Right forelimb (tissue), 1 donor: ENCODE measurements at regions not wholly inside any gene's neighbourhood (a gene's known extent, or its start where the extent isn't known, plus 50 kb on each side); places are given as distances from the start of the nearest gene placed in this dataset.
"Not testable (repeated sequence)": the region's sequence is repeated elsewhere in the genome, so short reads cannot be mapped to it uniquely, and the experiment has no call there.

Experiments used
- DNase-seq: peaks from one replicate; pipeline ENCODE4 v3.0.0-alpha.2; 2018

DNA sequence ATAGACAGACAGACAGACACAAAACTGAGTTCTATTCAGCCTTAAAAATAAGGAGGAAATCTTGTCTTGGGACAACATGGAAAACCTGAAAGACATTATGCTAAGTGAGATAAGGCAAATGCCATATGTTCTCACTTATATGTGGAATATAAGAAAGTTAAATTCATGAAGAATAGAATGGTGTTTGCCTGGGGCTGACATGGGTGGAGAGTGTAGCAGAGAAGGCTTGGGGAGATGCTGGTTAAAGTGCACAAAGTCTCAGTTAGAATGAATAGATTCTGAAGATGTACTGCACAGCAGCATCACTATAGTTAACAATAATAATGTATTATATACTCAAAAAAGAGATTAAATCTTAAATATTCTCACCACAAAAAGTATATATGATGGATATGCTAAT is 355.5 kb downstream of the LRRIQ3 start:
- DNase-seq, result no peak

DNA sequence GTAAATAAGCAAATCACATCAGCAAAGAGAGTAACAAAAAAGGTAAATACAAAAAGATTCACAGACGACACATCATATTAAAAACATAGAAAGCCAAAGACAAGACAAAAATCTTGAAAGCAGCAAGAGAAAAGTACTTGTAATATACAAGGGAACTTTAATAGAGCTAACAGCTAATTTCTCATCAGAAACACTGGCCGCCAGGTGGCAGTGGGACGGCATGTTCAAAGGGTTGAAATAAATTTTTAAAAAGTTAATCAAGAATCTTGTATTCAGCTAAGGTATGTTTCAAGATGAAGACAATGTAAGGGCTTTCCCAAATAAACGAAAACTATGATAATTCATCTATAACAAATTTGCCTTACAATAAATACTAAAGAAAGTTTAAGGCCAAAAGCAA is 358.1 kb downstream of the LRRIQ3 start:
- DNase-seq, result no peak

DNA sequence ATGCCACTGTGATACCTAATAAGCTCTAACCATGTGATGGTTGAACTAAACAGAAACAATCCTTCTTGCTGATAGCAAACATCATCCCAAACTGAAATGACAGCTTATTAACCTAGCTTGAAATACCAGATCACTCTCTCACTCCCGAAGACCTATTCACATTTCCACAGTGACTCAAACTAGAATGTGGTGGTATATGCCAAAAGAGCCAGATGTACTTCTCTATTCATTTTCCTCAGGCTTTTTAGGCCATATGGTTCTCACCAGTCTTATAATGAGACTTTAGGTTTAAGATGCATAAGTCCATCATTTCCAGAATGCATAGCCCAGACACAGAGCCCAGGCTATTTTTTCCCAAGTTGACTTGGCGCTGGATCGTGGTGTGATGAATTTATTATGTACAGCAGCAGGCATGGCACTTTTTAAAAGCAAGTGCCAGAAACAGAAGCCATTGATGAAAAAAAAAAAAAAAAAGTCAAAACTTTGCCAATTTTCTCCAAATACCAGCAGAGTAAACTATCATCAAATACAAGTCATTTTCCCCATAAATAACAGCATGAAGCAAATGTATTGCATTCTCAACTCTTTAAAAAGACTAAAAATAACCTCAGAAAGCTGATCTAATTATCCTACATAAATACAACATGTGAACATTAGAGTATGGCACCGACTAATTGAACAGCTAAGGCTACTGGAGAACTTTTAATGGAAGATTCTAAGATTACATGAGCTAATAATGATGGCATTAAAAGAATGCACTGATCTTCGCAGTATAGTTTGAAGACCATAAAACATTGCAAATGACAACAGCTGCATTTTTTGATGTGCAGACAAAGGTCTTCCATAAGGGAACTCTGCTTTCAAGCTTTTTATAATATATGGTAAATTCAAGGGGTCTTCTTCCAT is 365.4 kb downstream of the LRRIQ3 start:
- DNase-seq, result no peak

DNA sequence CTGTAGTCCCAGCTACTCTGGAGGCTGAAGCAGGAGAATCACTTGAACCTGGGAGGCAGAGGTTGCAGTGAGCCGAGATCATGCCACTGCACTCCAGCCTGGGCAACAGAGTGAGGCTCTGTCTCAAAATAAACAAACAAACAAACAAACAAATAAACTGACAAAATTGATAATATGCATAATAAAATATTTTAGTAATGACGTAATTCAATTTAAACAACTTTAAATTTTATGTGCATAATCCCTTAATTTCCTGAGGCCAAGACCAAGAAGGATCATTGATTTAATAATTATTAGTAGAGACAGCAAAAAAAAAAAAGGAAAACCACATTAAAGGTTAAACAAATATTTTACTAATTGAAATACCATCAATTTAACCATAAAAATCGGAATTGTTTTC is 370.7 kb downstream of the LRRIQ3 start:
- not testable (repeated sequence) for DNase-seq

DNA sequence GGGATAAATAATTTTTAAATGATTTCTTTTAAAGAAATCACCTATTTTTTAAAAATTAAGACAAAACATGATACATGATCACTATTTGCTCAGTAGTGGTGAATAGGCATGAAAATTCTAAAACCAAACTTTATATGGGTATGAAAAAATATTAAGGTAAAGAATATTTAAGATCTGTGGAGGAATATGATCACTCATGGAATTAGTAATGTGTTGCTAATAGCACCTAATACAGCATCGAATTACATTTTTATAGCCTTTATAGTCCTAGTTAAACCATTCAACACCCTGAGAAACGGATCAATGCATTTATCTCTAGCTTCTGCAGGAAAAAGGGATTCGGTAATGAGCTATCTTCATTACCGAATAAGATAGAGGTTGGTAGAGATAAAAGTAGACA is 373.9 kb downstream of the LRRIQ3 start:
- DNase-seq, result no peak

DNA sequence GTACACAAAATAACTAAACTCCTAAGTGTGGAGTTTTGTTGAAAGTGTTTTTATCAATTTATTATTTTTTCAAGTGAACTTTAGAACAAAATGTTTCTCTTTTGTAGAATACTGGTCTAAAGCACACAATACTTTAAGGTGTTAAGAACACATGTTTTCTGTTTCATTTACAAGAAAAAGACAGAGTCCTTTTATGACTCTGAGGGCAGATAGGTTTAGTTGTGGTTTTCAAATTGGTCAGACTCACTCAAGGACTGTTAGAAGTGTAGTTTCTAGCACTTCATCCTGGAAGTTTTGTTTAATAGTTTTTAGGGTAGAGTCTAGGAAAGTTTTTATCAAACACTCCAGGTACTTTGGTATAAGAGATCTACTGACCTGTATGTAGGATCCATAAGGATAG is 376.5 kb downstream of the LRRIQ3 start:
- DNase-seq, result no peak

DNA sequence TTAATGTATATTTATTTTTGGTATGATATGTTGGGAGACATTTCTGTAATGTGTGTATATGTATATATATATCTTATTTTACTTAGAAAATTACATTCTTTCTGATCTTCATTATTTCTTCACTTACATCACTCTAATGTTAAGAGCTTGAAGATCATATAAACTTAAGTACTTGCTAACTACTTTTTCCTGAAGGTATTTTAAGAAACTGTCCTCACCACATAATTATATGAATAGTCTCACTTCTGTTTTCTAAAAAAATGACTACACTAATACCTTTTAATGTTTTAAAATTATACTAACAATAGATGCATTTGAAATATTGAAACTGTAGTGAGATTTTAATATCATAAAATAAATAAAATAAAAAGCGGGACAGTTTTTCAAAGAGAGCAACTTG is 377.1 kb downstream of the LRRIQ3 start:
- no peak for DNase-seq

DNA sequence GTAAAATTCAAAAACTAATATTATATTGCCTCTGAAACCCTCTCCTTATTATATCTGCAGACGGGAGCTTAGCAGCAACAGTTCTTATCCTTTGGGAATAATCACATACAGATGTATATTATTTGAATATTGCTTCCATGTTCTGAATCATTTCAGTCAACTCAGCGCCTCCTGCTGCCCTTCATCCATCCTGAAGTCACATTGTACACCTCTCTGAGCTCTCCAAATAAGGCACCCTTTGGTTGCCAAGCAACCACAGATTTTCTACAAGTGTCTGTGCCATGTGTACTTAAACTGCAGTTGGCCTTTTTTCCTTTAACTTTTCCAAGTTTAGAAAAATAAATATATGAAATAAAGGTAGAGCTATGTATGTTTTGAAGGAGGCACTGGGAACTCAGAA is 384.3 kb downstream of the LRRIQ3 start:
- DNase-seq, result peak; percentile 44

DNA sequence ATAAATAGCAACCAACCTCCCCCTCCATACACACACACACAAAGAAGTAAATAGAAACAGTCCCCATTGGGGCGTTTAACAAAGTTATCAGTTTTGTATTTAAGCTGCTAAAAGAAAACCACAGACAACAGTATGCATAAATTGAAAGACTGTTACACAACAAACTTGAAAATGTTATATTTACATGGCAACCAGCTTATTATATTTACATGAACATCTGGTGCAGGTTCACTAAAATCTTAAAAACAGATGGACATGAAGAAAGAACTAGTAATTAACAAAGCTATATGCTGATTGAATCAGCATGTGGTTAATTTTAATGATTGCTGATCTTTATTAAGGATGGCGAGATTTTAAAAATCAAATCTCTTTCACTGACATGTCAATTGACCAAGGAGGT is 384.7 kb downstream of the LRRIQ3 start:
- no peak for DNase-seq

DNA sequence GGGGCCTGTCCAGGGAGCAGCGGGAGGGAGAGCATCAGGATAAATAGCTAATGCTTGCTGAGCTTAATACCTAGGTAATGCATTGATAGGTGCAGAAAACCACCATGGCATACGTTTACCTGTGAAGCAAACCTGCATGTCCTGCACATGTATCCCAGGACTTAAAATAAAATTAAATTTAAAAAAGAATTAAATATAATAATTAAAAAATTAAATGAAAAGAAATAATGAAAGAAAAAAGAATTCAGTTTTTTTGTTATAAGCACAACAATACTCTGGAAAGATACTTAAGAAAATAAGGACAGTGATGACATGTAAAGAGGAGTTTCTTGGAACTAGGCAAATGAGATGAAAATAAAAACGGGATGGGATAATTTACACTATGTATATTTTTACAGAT is 386.2 kb downstream of the LRRIQ3 start:
- DNase-seq, result no peak

DNA sequence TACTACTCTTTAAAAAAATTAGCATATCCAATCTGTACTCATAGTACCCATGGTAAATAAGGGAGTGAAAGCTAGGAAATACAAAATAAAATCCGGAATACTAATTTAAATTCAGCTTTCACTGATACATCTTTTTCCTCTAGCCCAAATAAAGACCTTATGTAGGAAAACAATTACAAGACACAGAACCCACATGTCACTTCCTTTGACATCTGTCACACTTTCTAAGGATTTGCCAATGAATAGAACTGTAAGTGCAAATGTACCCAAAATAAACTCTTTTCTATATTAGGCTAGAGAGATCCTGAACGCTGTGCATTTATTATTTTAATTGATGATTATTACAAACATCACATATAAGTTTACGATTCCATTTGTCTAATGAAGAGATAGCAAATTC is 393.0 kb downstream of the LRRIQ3 start:
- no peak for DNase-seq

DNA sequence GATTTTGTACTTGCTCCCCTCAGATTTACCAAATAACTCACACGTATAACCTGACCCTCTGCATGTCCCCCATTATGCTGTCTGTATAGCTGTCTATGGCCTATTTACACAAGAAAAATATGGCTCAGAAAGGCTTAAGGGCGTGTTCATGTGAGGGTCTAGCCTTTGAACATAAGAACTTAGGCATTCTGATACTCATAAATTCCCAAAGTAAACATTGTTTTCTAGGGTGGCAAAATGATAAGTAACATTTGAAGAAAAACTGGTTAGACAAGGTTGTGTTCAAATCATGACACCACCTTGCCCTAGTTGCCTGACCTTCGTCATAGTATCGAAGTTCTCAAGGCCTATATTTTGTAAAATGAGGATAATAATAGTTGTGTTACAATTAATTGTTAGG is 394.6 kb downstream of the LRRIQ3 start:
- DNase-seq, result no peak

DNA sequence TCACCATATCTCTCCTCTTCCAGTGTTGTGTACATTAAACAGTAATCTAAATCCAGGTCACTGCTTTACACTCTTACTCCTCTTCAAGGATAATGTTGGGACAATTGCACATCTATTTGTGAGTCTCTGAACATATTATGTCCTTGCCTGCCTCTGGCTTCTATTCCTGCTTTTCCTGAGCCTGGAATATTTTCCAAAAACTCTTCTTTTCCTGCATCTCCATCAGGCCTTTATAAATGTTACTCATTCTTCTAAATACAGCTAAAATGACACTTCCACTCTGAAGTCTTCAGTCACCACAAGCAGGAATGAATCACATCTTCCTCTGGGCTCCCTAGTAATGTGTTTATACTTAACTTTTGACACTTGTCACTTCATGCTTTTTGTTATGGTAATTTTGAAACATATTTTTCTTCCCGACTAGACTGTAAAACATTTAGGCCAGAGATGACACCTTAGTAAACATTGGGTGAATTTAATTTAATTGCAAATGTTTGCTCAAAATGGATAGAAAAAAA is 396.0 kb downstream of the LRRIQ3 start:
- DNase-seq, result no peak

DNA sequence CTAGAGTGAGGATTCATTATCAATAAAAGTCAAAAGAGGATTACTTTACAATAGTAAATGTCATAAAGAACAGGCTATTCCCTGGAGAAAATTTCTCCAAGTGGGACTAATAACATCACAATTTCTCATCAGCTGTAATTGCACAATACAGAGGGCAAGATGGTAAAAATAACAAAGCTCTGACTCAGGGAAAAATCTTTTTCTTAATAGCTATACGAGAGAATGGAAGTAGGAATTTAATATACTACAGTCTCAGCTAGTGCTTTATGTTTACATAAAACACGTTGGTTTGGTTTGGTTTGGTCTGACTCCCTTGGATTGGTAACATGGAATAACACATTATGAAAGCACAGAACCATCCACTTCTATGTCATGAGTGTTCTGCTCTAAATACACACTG is 397.6 kb downstream of the LRRIQ3 start:
- no peak for DNase-seq

DNA sequence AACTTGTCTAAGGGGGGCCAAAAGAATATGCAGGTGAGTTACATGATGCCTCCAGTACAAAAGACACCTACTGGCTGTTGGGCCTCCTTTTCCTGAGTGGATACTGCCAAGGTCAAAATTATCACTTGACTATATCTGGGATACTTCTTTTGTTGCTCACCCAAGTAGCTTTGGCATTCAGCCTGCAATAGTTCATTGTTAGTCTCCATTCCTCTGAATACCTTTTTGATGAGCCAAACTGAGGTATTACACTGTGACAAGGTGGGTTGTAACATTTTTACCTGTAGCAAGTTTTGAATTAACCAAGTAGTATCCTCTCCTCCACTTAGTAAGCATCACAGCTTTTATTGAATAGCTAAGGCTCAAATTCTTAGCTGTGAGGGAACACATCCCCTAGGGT is 408.0 kb downstream of the LRRIQ3 start:
- DNase-seq, result no peak

DNA sequence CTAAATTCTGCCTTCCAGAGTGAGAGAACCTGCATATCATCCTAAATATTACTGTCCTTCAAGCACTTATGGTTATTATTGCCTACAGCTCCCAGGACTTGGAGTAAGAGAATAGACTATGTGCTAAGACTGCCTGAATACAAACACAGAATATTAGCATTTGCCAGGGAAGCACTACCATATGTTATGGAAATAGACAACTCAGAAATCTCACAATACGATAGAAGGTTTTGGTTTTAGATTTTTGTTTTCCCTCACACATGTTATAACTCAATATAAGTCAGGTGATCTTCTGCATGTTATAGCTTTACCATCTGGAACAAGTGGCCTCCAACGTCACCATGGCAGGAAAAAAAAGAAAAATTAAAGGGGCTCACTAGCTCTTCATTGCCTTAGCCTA is 413.9 kb downstream of the LRRIQ3 start:
- DNase-seq, result no peak

DNA sequence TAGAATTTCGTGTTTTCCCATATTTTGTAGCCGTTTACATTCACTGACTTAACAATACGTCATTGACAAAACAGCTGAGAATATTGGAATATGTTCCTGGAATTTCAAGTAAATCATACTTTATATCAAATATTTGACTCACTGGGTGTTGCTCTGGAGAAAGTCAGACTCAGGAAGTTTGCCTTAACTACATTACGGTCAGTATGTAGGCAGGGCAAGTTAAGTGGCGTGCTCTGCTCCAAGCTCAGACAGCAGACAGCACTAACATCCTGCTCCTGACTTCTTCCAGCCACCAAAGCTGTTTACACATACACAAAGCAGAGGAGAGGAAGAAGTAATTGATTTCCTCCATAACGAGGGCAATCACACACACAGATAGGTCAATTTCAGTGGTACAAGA is 414.6 kb downstream of the LRRIQ3 start:
- no peak for DNase-seq

DNA sequence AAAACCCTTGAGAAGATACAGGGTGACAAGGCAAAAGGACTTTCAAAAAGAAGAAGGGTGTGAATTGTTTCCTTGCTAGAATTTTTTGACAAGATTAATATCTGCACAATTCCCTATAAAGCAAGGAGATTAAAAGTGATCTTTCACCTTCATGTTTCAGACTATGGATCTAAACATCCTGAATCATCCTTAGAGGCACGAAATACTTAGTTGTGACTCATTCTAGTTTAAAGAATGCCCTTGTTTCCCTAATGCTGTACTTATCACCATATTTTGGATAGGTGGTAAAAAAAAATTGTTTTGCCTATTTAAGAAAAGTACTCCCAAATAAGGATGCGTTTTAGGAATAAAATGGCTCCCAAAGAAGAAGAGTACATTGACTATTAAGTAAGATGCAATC is 415.1 kb downstream of the LRRIQ3 start:
- no peak for DNase-seq

DNA sequence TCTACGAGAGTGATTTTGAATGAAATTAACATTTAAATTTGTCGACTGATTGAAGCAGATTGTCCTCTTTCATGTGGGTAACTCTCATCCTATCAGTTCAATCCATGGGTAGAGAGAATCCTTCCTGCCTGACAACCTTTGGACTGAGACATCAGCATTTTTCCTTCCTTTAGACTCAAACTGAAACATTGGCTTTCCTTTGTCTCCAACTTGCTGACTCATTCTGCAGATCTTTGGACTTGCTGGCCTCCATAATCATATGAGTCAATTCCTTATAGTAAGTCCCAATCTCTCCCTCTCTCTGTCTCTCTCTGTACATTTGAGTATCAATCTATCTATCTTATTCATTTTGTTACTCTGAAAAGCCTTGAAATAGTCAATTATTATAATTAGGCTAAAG is 416.7 kb downstream of the LRRIQ3 start:
- DNase-seq, result no peak

DNA sequence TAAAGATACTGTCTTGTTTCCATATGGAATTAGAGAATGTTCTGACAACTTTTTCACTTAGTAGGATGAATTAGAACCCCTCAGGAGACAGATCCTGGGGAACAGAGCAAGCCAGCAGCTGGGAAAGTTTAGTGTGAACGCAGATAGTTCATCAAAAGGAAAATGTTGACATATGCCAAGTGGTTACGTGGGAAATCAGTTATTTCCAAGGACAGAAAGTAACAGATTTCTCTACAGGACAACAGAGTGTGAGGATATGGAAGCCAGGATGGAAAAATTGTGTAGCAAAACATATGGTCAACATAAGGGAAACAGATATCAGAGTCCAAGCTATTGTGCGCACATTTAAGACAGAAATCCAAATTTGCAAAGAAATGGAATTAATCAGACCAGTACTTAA is 419.5 kb downstream of the LRRIQ3 start:
- no peak for DNase-seq

DNA sequence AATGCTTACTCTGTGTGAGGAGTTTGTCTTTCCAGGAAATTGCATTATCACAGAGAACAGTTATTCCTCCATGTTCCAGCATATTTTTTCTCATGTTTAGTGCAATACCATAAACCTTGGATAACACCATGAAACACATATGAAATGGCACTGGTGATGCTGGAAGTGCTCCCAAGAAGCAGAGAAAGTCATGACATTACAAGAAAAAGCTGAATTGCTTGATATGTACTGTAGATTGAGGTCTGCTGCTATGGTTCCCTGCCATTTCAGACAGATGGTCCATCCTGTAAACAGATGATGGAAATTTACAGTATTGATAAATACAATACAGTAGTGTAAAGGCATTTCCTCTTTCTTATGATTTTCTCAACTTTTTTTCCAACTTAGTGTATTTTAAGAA is 422.1 kb downstream of the LRRIQ3 start:
- no peak for DNase-seq

DNA sequence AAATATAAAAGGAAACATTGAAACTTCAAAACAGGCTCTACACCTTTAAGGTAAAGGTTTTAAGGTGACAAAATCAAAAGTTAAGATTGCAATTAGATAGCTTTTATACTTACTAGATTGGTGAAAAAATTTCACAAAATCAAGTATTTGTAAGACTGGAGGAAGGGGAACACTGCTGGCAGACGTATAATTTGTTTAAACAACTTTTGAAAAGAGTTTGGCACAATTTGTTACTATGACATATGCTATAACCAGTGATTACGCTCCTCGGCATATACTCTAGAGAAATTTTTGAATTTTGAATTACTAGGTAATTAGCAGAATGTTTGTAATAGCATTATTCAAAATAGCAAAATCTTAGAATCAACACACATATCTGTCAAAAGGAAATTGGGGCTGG is 425.0 kb downstream of the LRRIQ3 start:
- DNase-seq, result no peak

DNA sequence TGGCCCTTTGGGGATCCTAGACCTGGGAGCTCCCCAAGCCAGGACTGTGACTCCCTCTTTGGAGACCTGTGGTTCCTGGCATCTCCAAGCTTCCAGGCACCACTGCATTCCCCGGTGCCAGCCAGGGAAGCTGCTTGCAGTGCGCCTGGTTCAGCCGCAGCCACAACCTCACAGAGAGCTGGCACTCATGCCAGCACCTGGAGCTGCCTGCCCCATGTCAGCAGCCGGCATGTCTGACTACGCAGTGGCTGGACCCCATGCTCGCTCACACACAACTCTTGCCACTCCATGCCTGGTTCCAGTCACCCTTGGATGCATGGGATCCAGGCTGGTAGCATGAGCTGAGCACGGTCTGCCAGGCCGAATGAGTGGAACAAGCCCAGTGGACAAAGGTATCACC is 426.6 kb downstream of the LRRIQ3 start:
- no peak for DNase-seq

DNA sequence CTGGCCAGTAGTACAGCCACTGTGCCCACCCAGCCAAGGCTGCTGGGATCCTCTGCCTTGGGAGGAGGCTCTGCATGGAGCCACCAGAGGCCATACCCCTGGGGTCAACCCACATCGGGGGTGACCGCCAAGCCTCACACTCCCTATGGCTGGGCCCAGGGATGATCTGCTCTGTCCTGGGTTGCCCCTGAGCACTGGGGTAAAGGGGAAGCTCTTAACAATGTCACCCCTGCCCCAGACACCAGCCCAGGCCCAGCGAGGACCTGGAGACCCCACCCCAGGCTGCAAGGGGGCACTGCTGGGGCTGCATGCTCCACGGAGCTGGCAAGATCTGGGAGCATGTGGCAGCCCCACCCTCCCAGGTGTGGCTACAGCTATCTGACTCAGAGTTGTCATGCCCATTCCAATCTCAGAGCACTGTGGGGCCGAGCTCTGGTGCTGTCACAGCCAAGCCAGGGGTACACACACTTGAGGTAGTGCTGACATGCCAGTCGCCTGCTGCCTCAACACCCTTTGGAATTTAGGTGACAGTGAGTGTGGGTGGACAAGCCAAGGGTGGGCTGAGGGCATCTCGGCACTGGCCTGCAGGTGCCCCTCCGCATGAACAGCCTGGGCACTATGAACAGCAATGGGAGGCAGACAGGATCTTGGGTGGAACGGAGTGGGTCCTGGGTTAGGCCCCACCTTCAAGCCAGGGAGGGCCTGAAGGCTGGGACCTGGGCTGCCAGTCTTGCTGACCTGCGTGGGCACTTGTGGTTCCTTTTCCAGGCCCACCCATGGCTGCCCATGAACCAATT is 427.7 kb downstream of the LRRIQ3 start:
- no peak for DNase-seq
